Skin epidermis (tissue), 12 donors: ENCODE measurements at regions not wholly inside any gene's neighbourhood (a gene's known extent, or its start where the extent isn't known, plus 50 kb on each side); places are given as distances from the start of the nearest gene placed in this dataset.
A peak's percentile ranks its signal among the peaks of the same experiment; 100 is the strongest.

Experiments used
- H3K27ac ChIP-seq, 21 experiments: fragments of 200-600 bp; sonication (generic) in 11 of 21; one replicate each; pipeline ENCODE4 v1.5.0; 2020; ENCODE audit warnings: mild to moderate bottlenecking in 3 of 21, inconsistent platforms in 2 of 21, moderate library complexity in 2 of 21
- H3K4me3 ChIP-seq, 7 experiments: fragments of 200-600 bp; sonication (generic) in 2 of 7; one replicate each; pipeline ENCODE4 v1.5.0; 2020; ENCODE audit warnings: inconsistent platforms in 2 of 7, mild to moderate bottlenecking in 2 of 7, moderate library complexity in 1 of 7

- Histone ChIP-seq H3K4me3 (no peak overlapping the region), H3K27ac (no peak overlapping the region)
These were observed 78.4 kb upstream of the RGS21 start for GRCh38 chr1:192238421-192238820.

DNA sequence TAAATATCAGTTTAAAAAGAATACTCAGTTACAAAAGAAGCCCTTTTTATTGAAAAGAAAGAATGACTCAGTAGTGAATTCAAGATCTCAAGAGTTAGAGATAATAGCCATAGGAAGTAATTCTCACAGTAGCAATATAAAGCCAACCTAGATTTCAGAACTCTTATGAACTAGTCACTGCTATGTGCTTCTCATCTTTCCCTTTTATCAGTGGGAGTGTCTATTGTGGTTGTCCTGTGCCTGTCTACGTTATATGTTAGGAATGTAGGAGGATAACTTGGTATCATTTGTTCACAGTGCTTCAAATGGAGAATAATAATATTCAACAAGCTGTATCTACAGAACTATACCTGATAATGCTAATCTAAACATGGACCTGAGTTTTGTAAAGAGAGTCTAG, 73.1 kb upstream of the RGS21 start:
- Histone ChIP-seq H3K27ac (no peak overlapping the region), H3K4me3 (no peak overlapping the region)

- Histone ChIP-seq H3K4me3 (no peak overlapping the region), H3K27ac (no peak overlapping the region)
These were observed 65.1 kb upstream of the RGS21 start for GRCh38 chr1:192251735-192252134.

- H3K27ac ChIP-seq = no peak overlapping the region
- H3K4me3 ChIP-seq = no peak overlapping the region
These were observed 64.0 kb upstream of the RGS21 start for GRCh38 chr1:192252776-192253175.

GRCh38 chr1:192256674-192257334, 60.0 kb upstream of the RGS21 start:
- Histone ChIP-seq H3K4me3 (no peak overlapping the region), H3K27ac (no peak overlapping the region)

GRCh38 chr1:192260076-192260475, 56.7 kb upstream of the RGS21 start:
- no peak overlapping the region for H3K27ac ChIP-seq
- H3K4me3 ChIP-seq = no peak overlapping the region

DNA sequence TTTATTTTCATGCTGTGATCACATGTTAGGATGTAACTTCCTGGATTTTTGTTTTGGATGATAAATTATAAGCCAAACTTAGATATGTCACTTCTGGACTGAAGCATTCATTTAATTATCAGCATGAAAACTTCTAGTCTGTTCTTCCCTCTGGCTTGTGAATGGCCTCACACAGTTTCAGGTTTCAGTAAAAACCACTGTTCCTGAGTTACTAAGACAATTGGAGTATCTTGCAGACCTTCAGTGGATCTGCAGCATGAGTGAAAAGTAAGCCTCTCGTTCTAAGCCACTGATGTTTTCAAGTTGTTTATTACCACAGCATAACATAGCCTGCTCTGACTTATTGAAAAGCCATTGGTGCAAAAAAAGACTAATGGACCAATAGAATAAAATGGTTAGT, 55.3 kb upstream of the RGS21 start:
- Histone ChIP-seq H3K27ac (no peak overlapping the region), H3K4me3 (no peak overlapping the region)

GRCh38 chr1:192263436-192263835, 53.4 kb upstream of the RGS21 start:
- Histone ChIP-seq H3K4me3 (no peak overlapping the region), H3K27ac (peak overlapping the region in 1 of 21 experiments; percentile 14)

DNA sequence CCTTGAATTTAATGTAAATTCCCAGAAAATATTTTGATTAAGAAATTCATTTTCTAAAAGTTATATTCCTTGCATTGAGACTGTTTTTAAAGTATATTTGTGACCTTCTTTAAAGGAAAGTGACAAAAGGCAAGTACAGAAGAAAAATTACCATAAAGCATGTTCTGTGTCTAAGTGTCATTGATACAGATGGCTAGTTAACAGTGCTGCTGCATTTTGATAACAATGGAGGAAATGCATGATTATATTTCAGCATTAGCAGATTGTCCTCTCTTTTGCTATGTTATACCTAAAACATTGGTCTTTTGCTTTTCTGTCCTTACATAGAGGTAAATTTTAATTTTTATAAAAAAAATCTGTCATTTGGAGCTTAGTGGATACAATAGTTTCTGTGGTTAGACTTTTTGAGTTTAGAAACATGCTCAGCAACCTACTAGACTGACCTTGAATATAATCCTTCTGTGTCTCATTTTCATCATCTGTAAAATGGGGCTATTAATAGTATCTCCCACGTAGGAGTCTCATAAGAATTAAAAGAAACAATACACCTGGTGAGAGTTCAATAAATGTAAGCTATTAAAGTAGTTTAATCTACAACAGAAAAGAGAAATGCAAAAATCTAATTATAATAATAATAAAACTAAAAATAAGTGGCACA, 51.1 kb upstream of the RGS21 start:
- Histone ChIP-seq H3K4me3 (no peak overlapping the region), H3K27ac (no peak overlapping the region)

DNA sequence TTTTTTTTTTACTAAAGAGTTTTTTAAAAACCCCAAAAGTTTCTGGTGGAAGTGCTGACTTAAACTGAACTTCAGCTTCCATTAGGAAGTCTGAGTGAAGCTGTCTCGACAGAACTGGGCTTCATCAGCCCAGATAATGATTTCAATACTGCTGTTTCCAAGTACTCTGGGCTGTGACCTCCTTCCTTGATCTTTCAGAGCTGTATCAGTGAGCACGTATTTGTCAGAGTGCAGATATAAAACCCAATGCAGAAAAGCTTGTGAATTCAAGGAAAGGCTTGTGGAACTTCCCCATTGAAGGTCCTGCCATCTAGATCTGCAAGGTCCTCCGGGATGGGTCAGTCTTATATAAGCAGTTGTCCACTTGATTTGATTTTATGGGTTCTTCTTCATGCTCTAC, 50.1 kb upstream of the RGS21 start:
- Histone ChIP-seq H3K27ac (no peak overlapping the region), H3K4me3 (no peak overlapping the region)
